Endothelial cell of umbilical vein (primary cell): ENCODE measurements at regions not wholly inside any gene's neighbourhood (a gene's known extent, or its start where the extent isn't known, plus 50 kb on each side); places are given as distances from the start of the nearest gene placed in this dataset.

Source experiments
- BruUV-seq: library from RNA; stranded (reverse); fragments of 400-500 nt; replicated peaks from 2 replicates; lab custom pipeline; 2021; lab: Mats Ljungman, UMichigan
- CTCF ChIA-PET: fragments of 300-600, 350-600 bp; sonication (Branson Sonifier 250); formaldehyde crosslinking; loops from one replicate; lab custom pipeline; 2021; ENCODE audit warnings: antibody characterized with exemption, inconsistent platforms; lab: Charles Lee
- POLR2A ChIA-PET: fragments of 300-600, 350-600 bp; sonication (Branson Sonifier 250); formaldehyde crosslinking; loops from one replicate; lab custom pipeline; 2021; ENCODE audit warnings: antibody characterized with exemption, inconsistent platforms; lab: Charles Lee
- DNase-seq: peaks from one replicate; pipeline ENCODE4 v3.0.0-alpha.2; 2011; ENCODE audit warnings: low read depth, low spot score
- FAIRE-seq: peaks from 2 replicates; lab custom pipeline; 2011; peaks lifted over from hg19 to GRCh38; lab: Jason Lieb, UNC
- H2AFZ ChIP-seq: 2 replicates; pipeline ENCODE4 v1.6.0; 2012; ENCODE audit warnings: low read depth, low read length, control low read depth, inconsistent platforms
- H3K27ac ChIP-seq: 2 replicates; pipeline ENCODE4 v1.5.1; 2011; ENCODE audit warnings: low read depth, mild to moderate bottlenecking, control low read depth, low read length, moderate library complexity; ENCODE audit not compliant: insufficient read depth
- H3K27me3 ChIP-seq, 2 experiments: 2 replicates each; pipeline versions ENCODE4 v1.6.0 to v1.6.1; 2011; ENCODE audit warnings: low read length in 2 of 2, mixed read lengths in 1 of 2; ENCODE audit not compliant: control insufficient read depth in 2 of 2, insufficient read depth in 2 of 2
- H3K36me3 ChIP-seq, 2 experiments: 2 replicates in 1 of 2; 3 replicates in 1 of 2; pipeline ENCODE4 v1.5.1; 2011; ENCODE audit warnings: low read length in 2 of 2, mild to moderate bottlenecking in 1 of 2, moderate library complexity in 1 of 2; ENCODE audit not compliant: control insufficient read depth in 2 of 2, insufficient read depth in 2 of 2; ENCODE audit errors: extremely low read depth in 1 of 2
- H3K4me1 ChIP-seq: 3 replicates; pipeline ENCODE4 v1.5.1; 2011; ENCODE audit warnings: mild to moderate bottlenecking, low read length; ENCODE audit not compliant: control insufficient read depth, insufficient read depth; ENCODE audit errors: extremely low read depth
- H3K4me2 ChIP-seq: 2 replicates; pipeline ENCODE4 v1.6.1; 2011; ENCODE audit warnings: low read length, control low read depth, mixed read lengths; ENCODE audit not compliant: insufficient read depth
- H3K4me3 ChIP-seq, 3 experiments: fragments of 200-600 bp in 1 of 3; sonication (generic), shearing (Covaris generic) in 1 of 3; replicated peaks in 1 of 3; 2 replicates each; pipeline ENCODE4 v1.5.1; 2011 to 2016; ENCODE audit warnings: control low read depth in 3 of 3, low read length in 3 of 3, mild to moderate bottlenecking in 2 of 3, inconsistent platforms in 1 of 3, low read depth in 1 of 3, moderate library complexity in 1 of 3; ENCODE audit not compliant: insufficient read depth in 1 of 3
- H3K79me2 ChIP-seq: 2 replicates; pipeline ENCODE4 v1.6.0; 2012; ENCODE audit warnings: low read length, inconsistent platforms; ENCODE audit not compliant: control insufficient read depth, insufficient read depth
- H3K9ac ChIP-seq: replicated peaks from 2 replicates; pipeline ENCODE3; 2011; ENCODE audit warnings: low read length, control low read depth; ENCODE audit not compliant: insufficient read depth; ENCODE audit errors: extremely low read depth
- H3K9me1 ChIP-seq: replicated peaks from 3 replicates; pipeline ENCODE4 v1.6.0; 2011; ENCODE audit warnings: mild to moderate bottlenecking, low read length; ENCODE audit not compliant: control insufficient read depth, insufficient read depth; ENCODE audit errors: extremely low read depth
- H3K9me3 ChIP-seq: replicated peaks from 2 replicates; pipeline ENCODE4 v1.5.1; 2012; ENCODE audit warnings: low read length, inconsistent platforms; ENCODE audit not compliant: control insufficient read depth, insufficient read depth
- H4K20me1 ChIP-seq: replicated peaks from 2 replicates; pipeline ENCODE3; 2011; ENCODE audit warnings: mild to moderate bottlenecking, low read length; ENCODE audit not compliant: control insufficient read depth, insufficient read depth; ENCODE audit errors: extremely low read depth
- CTCF ChIP-seq, 2 donors: IDR thresholded peaks; 1 replicate in 1 of 2; 2 replicates in 1 of 2; pipeline ENCODE4 v1.5.1; 2011; ENCODE audit warnings: low read length in 2 of 2, mild to moderate bottlenecking in 2 of 2, moderate library complexity in 2 of 2, control low read depth in 1 of 2, inconsistent platforms in 1 of 2, low read depth in 1 of 2; ENCODE audit not compliant: insufficient read depth in 1 of 2; ENCODE audit errors: extremely low read depth in 1 of 2
- EZH2 ChIP-seq: IDR thresholded peaks from 2 replicates; pipeline ENCODE4 v1.6.1; 2012; ENCODE audit warnings: borderline replicate concordance, low read depth, mild to moderate bottlenecking, moderate library complexity, low read length, inconsistent platforms; ENCODE audit not compliant: severe bottlenecking
- FOS ChIP-seq: IDR thresholded peaks from 2 replicates; pipeline ENCODE4 v1.6.1; 2011; ENCODE audit warnings: mild to moderate bottlenecking, low read length, moderate library complexity, borderline replicate concordance; ENCODE audit not compliant: insufficient read depth
- GATA2 ChIP-seq: IDR thresholded peaks from 2 replicates; pipeline ENCODE4 v1.7.0; 2011; ENCODE audit warnings: low read depth, mild to moderate bottlenecking, moderate library complexity, mixed read lengths, low read length; ENCODE audit not compliant: insufficient read length, insufficient read depth
- JUN ChIP-seq: IDR thresholded peaks from 2 replicates; pipeline ENCODE4 v1.6.1; 2011; ENCODE audit warnings: borderline replicate concordance, low read depth; ENCODE audit not compliant: insufficient read length, insufficient read depth
- MYC ChIP-seq: IDR thresholded peaks from one replicate; pipeline ENCODE4 v1.6.1; 2011; ENCODE audit warnings: mild to moderate bottlenecking, low read depth, low read length
- POLR2A ChIP-seq: IDR thresholded peaks from 2 replicates; pipeline ENCODE4 v1.6.1; 2012; ENCODE audit warnings: low read depth, mild to moderate bottlenecking, control low read depth, low read length
- POLR2AphosphoS5 ChIP-seq: IDR thresholded peaks from 2 replicates; pipeline ENCODE4 v1.6.1; 2012; ENCODE audit warnings: low read depth, mild to moderate bottlenecking, control low read depth, low read length, moderate library complexity; ENCODE audit not compliant: insufficient read depth
- dilution Hi-C: fragments of 300-500 bp; cut with MboI; formaldehyde crosslinking; loops from one replicate; pipeline ENCODE4 v1.15.0; 2019; ENCODE audit warnings: low sequenced_read_pairs; ENCODE audit not compliant: extremely low pct_ligation_motif_present
- intact Hi-C: fragments of 100-400 bp; cut with micrococcal nuclease; formaldehyde crosslinking; loops from one replicate; pipeline ENCODE4 v1.10.0; 2022
- TF ChIP-seq, protein P1 (sequence below): IDR thresholded peaks from 2 replicates; pipeline ENCODE4 v1.6.1; 2011; ENCODE audit not compliant: insufficient read depth, insufficient read length

DNA sequence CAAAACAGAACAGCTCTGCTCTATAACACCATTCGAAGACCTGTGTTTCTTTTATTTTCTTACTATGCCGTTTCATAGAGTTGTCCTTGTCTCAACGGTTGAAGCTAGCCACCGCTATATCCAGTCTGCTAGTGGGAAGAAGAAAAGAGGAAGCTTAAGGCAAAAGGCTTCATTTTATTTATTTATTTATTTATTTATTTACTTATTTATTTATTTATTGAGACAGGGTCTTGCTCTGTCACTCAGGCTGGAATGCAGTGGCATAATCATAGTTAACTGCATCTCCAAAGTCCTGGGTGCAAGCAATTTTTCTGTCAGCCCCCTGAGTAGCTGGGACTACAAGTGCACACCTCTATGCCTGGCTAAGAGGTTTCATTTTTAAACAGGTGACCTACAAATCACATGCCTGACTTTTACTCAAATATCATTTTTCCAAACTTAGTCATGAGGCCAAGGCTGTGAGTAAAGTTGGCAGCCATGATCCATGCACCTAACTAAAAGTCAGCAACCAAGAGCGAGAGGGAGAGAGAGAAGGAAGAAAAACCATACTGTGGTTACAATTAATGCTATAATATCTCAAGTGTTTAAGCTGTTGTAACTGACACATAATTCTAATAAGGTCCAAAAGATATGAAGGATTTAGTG, 1305.3 kb upstream of the LRRTM3 start:
- dilution Hi-C loops (no loop called here), intact Hi-C loops (no loop called here)
- H3K4me3 ChIP-seq, result no peak overlapping the region
- POLR2A ChIA-PET, result no interaction called here
- H3K9me1 ChIP-seq, result no peaks in the 10 kb centered on the region
- FAIRE-seq, result no peak
- no peaks in the 10 kb centered on the region for H4K20me1 ChIP-seq
- no peaks in the 10 kb centered on the region for H3K79me2 ChIP-seq
- H3K9me3 ChIP-seq, result no peaks in the 10 kb centered on the region
- no TSS peak for BruUV-seq
- TF ChIP-seq POLR2A, result no peak
- no peak for TF ChIP-seq FOS
- no peak for TF ChIP-seq POLR2AphosphoS5
- no peak for TF ChIP-seq EZH2
- TF ChIP-seq, protein P1, sequence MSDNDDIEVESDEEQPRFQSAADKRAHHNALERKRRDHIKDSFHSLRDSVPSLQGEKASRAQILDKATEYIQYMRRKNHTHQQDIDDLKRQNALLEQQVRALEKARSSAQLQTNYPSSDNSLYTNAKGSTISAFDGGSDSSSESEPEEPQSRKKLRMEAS, result no peak
- no peak for TF ChIP-seq CTCF (IDR thresholded peaks at IDR 0.05; ENCODE audit: extremely low read depth in 1 of 2, insufficient read depth in 1 of 2, low read depth in 1 of 2, low read length in 2 of 2)
- no peak for TF ChIP-seq MYC
- no peak for TF ChIP-seq JUN
- TF ChIP-seq GATA2, result no peak
- H3K27ac ChIP-seq, result no peak overlapping the region
- DNase-seq, result no peak
- no peak overlapping the region for H2AFZ ChIP-seq
- no peak overlapping the region for H3K4me2 ChIP-seq
- no peaks in the 10 kb centered on the region for H3K4me1 ChIP-seq
- no peaks in the 10 kb centered on the region for H3K36me3 ChIP-seq
- CTCF ChIA-PET, result interaction anchor here (0.7 to 2.1 kb wide), 3 partner anchors 9 to 18 kb away, joined by 3 to 4 read pairs (median 3); no protein-coding TSS in a partner anchor
- H3K9ac ChIP-seq, result no peak overlapping the region
- H3K27me3 ChIP-seq, result no peaks in the 10 kb centered on the region
